Ecto neural progenitor cell (in vitro differentiated cells): ENCODE measurements at regions not wholly inside any gene's neighbourhood (a gene's known extent, or its start where the extent isn't known, plus 50 kb on each side); places are given as distances from the start of the nearest gene placed in this dataset.

Experiments used
- DNase-seq: peaks from one replicate; pipeline ENCODE4 v3.0.0-alpha.2; 2018; ENCODE audit warnings: low spot score

DNA sequence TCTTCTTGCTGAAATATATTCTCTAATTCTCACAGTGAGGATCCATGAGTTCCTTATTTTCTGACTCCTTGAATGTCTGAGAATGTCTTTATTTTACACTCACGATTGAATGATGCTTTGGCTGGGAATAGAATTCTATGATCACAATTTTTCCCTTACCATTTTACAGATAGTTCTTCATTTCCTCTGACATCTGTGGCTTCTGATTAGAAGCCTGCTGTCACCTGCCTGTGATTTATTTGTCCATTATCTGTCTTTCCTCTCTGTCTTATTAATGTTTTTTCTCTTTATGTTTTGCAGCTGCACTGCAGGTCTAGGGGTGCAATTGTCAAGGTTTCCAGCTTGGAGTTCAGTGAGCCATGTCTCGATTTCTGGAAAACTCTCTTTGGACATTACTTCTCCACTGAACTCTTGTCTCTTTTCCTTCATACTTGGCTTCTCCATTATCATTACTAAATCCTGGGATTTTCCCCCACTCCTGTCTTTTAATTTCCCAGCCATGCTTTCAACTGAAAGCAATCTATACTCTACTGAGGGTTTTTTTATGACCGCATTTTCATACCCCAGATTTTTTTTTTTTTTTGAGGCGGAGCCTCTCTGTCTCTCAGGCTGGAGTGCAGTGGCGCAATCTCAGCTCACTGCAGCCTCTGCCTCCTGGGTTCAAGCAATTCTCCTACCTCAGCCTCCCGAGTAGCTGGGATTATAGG is 85.8 kb upstream of the PRNP start:
- DNase-seq: no peak

DNA sequence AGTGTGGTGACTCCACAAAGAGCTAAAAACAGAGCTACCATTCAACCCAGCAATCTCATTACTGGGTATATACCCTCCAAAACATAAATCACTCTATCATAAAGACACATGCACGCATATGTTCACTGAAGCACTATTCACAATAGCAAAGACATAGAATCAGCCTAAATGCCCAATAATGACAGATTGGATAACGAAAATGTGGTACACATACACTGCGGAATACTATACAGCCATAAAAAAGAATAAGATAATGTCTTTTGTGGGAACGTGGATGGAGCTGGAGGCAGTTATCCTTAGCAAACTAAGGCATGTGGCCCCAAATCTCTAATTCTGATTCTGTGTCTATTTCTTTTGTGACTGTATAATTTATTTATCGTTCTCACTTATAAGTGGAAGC is 89.0 kb upstream of the PRNP start:
- no peak for DNase-seq

DNA sequence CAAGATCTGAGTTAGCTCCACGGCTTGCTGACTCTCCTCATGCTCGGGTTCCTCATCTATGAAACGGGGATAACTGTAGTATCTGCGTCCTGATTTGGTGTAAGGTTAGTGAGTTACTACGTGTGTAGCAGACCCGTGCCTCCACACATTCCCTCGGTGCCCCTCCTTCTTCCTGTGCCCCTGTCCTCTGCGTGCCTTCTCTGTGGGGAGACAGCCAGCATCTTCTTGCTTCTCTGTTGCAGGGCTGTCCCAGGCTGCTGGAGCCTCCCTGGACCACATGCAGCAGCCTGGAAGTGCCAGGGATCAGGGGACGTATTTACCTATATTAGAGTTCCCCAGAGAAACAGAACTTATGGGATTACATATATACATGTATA is 93.1 kb upstream of the PRNP start:
- DNase-seq: no peak

DNA sequence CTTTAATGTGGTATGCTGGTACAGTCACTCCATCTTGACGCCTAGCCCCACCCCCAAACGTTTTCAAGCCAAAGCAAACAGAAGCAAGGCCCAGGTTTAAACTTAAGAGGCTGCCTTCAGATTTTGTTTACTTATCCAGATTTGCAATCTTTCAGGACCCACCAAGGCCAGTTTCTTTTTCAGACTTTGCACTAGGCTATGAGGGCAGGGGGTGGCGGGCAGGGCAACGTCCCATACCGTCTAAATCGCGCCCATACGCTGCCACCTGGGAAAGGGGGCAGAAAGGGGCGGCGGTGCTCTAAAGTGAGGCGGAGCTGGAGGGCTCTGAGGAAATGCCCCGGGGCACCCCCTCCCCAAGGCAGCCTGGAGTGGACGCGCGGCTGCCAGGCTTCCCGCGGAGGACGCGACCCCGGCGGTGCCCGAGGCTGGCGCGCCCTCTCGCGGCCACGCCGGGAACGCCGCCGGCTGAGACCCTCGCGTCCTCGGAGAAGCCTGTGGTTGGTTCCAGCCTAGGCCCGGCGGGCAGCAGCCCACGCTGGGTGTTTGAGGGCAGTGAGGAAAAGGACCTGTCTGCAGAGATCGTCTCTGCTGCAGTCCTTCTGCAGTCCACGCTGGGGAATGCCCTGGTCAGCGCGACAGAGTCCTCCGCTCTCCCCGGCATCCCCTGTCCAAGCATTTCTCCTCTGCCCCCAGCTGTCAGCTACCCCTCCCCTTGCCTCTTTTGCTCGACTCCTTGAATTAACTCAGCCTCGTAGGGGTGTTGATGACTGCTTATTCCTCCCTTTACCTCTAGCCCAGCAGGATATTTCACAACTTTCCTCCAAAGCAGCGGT is 93.7 kb upstream of the PRNP start:
- DNase-seq: peak; percentile 84

DNA sequence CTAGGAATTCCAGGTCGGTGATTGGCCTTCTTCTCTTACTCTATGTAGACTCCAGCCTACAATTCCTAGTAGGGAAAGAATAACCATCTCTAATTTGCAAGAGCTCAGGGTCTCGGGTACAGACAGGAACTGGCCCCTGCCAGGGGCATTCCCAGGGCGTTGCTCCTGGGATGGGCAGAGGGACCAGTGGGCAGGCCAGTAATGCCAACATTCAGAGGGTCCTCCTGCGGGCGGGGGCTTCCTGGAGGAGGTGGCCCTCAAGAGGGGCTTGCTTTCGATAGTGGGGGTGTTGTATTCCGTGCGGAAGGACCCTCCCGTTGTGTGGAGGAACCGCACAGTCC is 94.3 kb upstream of the PRNP start:
- no peak for DNase-seq

DNA sequence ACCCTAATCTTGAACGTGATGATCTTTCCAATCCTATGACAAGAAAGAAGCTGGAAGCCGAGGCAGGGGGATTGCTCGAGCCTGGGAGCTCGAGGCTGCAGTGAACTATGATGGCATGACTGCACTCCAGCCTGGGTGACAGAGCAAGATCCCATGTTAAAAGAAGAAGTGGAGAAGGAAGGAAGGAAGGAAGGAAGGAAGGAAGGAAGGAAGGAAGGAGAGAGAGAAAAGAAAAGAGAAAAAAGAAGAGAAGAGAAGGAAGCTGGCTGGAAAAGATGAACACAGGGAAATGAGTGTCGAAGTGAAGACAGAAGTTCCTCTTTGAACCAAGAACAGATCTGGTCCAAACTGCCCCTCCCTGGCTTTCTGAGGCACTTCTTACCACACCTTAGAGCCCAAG is 100.5 kb upstream of the PRNP start:
- DNase-seq: no peak

DNA sequence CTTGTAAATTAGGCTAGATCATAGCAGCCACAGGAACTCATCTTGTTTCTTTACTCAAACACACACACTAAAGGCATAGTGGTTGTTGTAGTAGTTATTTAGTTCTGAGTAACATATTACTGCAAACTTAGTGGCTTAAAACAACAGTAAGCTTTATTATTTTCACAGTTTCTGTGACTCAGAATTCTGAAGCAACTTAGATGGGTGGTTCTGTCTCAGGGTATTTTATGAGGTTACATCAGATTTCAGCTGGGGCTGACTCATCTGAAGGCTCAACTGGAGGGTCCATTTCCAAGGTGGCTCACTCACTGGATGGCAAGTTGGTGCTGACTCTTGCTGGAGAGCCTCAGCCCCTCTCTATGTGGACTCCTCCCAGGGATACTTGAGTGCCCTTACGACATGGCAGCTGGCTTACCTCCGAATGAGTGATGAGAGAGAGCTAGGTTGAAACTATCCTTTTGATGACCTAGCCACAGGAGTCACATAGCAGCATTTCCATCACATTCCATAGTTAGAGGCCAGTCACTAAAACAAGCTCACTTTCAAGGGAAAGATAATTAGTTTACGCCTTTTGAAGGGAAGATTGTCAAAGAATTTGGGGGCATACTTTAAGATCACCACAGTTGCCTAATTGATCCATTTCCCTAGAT is 101.0 kb upstream of the PRNP start:
- no peak for DNase-seq

DNA sequence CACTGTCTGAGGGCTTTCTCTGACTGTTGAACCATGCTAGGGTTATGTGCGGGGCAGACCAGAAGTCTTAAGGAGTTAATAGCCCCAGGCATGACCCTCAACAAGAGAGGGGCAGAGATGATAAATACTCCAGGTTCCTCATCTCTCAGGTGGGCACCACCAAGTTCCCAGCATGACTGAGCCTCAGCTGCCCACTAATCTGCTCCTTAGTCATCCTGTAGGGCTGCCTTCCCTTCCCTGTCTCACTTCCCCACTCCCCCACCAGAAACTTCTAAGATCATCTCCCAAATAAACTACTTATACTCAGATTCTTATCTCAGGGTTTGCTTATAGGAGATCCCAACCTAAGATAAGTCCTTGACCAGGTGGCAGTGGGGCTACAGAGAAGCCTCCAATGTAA is 101.7 kb upstream of the PRNP start:
- no peak for DNase-seq

DNA sequence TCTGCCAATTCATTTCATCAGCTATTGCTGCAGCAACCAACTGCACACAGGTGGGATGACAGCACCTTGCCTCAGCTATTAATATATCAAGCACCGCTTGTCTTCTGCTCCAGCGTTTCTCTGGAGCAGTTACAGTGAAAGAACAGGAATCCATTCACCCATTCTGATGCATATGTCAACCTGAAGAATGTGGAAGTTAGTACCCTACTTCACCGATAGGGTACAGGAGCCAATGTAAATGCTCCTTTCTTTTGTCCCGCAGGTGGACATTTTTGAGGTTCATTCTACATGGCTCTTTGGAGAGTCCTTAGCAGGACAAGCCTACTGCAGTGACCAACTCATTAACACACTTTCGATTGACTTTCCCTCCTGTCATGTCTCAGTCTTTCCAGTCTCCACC is 104.4 kb upstream of the PRNP start:
- DNase-seq: no peak

DNA sequence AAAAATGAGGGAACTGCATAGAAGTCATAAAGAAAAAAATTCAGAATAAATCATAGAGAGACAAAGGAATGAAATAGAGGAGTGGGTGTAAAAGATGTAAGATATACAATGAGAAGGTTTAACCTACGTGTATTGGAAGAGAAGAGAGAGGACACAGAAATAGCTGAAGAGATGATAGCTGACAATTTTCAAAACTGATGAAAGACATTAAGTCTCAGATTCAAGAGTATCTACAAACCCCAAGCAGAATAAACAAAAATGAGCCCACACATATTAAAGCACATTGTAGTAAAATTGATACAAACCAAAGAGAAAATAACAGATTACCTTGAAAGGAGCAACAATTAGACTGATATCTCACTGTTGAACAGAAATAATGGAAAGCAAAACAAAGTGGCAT is 107.9 kb upstream of the PRNP start:
- no peak for DNase-seq

DNA sequence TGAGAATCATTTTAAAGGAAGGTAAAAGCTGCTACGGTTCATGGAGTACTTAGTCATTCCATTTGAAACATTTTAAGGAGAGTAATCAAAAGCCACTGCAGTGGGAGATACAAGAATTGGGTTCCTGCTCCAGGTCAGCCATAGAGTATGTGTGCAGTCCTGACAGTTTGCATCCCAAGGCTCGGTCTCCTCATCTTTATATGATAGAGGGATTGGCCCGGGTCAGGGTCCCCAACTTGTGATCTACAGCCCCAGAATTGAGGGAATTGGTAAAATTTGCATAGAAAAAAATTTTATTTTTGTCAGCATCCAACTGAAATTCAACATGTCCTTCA is 111.9 kb upstream of the PRNP start:
- no peak for DNase-seq

DNA sequence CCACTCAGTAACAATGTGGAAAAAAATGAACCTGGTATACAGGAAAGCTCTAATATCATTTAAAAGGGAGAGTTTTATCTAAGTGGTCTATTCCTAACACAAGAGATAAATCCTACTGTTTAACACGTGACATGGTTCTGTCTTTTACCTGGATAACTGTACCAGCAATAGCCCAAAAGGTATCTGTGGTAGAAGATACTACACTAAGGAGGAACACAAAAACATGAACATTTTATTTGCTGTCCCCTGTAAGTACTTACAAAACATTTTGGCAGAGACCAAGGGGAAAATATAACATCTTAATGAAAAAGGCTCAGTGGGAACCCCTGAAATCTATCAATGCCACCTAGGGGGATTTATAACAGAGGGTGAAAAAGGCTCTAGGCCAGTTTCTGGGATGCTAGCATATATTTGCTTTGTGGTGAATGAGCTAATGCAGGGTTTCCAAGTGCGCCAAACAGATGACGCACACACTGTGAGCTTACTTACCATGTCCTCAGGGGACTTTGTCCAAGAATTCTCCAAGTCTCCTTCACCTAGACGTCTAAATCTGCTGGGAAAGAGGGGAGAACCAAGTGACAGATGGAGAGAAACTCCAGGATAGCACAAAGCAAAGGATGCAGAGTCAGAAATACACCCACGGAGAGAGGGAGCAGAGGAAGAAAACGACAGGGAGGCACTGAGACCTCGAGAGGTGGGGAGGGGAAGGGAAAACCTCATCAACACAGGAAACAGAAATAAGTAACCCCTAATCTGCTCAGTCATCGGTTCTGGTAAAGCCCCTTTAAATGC is 112.5 kb upstream of the PRNP start:
- no peak for DNase-seq

DNA sequence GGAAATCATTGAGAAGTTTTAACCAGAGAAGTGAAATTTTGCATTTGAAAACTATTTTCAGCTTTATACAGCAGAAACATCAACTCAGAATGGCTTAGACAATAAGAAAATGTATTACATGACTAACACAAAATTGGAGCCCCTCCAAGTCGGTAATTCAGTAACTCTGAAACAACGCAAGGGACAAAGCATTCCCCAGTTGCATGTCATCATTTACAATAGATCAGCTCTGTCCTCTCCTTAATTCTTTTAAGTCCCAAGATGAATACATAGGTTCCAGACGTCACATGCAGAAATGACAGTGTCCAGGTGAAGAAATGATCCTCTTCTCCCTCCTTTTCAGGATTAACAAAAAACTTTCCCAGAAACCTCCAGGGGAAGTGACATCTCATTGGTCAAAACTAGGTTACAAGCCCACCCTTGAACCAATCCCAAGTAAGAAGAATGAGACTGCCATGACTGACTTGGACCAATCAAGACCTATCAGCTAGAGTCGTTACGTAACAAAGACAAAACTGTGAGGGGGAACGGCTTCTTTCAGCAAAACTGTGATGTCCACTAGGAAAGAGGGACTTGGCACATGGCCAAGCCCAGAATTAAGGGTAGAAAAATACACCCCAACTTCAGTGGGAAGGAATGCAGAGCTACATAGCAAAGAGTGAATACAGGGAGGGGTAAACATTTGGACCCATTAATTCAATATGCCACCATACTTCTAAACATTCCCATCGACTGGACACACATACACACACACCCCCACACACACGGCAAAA is 114.3 kb upstream of the PRNP start:
- DNase-seq: no peak

DNA sequence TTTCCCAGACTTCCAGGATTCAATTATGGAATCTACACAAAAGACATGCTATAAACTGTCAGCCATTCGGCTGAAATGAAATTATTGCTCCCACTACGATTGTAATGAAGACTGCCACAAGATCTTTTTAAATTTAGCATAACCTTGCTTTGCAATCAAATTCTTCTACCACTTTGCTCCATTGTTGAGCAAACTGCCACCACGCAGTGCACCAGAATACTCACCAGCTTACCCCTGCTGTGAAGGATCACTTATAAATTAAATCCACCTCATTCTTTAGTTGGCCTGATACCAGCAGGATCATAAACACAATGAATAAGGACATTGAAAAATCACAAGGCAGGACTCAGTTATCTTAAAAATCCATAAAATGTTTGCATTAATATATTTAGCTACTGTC is 116.4 kb upstream of the PRNP start:
- no peak for DNase-seq

DNA sequence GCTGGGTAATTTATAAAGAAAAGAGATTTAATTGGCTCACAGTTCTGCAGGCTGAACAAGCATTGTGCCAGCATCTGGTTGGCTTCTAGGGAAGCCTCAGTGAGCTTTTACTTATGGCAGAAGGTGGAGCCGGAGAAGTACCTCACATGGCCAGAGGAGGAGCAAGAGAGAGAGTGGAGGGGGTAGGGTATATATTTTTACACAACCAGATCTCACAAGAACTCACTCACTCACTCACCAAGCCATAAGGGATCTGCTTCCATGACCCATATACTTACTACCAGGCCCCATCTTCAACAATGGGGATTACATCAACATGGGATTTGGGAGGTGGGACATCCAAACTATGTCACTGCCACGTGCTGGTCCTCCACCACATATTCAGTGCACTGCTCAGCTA is 117.2 kb upstream of the PRNP start:
- DNase-seq: no peak

DNA sequence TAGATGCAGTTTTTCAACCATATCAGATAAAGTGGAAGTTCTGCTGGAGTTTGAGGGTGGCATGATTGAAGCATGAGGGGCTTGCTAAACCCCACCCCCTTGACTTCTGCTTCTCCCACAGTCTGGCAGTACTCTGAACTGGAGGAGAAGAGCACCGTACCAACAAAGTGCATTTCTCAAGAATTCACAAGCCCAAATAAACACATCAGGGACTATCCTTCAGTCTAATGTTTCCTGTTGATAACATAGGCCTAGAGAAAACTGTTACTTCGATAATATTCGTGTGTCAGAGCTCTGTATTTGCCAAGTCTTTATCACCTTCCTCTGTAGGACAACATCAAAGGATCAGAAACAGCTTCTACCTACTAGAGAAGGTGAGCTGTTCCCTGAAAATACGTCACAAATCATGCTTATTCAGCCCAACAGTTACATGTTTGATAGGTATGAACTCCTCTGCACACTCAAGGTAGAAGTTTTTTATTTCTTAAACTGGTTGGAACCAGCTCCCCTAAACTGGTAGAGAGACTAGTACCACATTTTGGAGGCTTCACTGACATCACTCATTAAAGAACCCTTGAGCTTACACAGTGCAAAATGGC is 117.8 kb upstream of the PRNP start:
- no peak for DNase-seq

DNA sequence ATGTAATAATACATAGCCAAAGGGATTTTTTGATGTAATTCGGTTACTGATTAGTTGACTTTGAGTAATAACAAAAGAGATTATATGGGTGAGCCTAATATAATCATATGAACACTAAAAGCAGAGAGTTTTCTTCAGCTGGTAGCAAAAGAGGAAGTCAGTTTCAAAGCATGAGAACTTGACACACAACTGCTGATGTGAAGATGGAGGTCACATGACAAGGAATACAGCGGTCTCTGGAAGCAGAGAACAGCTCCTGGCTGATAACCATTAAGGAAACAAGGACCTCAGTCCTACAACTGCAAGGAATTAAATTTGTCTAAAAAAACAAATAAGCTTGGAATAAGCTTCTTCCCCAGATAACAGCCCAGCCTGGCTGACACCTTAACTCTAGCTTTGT is 119.1 kb upstream of the PRNP start:
- no peak for DNase-seq

DNA sequence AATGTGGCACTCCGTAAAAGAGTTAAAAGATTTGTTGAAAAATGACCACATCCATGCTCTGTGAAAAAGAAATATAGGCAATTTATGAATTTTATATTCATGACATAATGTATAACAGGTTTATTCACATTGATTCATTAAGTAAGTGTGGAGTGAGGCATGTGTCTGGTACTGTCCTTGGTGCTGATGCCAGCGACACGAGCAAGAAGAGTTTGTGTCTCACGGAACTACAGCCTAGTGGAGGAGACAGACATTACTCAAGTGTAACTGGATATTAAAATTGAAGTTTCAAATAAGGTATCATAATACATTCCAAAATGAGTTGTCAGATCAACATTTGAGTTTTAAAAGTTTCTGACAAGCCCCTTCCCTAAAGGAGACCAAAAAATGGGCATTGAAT is 122.7 kb upstream of the PRNP start:
- peak; percentile 53 for DNase-seq

DNA sequence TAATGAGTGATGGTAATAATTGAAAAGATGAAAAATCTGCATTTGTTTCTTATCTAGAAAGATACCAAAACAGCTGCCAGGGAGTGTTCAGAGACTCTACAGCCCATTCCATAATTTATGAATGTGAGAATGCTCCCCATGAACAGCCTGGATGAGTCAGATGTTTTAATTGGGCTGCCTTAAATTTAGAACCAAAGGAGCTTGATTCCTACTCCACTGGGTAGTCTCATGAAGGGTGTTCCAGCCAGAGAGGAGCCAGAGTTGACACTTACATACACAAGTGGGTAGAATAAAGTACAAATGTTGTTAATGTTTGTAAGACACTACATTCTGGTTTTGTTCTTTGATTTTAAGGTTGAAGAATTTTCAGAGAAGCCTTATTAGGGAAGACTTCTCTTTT is 123.2 kb upstream of the PRNP start:
- DNase-seq: no peak

DNA sequence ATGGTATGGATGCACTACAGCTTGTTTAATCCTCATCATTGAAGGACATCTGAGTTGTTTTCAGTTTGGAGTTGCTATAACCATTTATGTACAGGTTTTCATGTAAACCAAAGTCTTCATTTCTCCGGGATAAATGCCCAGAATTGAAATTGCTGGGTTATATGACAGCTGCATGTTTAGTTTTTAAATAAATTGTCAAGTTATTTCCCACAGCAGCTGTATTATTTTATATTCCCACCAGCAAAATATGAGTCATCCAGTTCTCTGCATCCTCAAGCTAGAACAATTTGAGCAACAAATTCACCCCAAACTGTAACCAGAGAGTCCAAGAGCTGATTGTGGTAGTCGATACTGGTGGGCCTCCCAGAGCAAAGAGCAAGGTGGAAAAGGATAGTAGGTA is 125.6 kb upstream of the PRNP start:
- DNase-seq: no peak

DNA sequence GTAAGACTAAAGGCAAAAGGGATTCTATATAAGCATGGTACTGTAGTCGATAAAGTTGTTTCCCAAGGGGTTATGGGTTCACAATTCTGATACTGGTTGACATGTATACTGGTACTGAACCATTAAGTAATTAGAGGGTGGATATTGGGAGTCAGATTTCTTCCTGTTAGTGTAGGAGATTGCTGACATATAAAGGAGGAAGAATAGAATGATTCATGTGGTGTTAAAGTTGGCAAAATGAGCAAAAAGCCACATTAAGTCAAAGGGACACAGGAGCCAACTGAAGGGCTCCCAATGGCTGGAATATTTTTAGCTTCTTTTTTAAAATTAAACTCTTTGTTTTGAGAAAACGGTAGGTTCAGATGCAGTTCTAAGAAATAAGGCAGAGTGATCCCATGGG is 126.3 kb upstream of the PRNP start:
- DNase-seq: no peak

DNA sequence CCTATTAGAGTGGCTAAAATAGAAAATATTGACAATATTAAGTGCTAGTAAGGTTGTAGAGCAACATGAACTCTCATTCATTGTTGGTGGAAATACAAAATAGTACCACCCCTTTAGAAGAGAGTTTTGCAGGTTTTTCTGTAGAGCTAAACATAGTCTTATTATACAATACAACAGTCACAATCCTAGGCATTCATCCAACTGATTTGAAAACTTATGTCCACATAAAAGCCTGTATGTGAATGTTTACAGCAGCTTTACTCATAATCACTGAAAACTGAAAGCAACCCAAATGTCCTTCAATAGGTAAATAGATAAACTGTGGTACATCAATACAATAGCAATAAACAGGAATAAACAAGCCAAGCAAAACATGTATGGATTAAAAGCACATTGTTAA is 127.2 kb upstream of the PRNP start:
- no peak for DNase-seq
